NCI-H345 treated with DMSO at 0.1 percent for 48 hours (cell line): ENCODE measurements at regions not wholly inside any gene's neighbourhood (a gene's known extent, or its start where the extent isn't known, plus 50 kb on each side); places are given as distances from the start of the nearest gene placed in this dataset.
"Not testable (repeated sequence)": the region's sequence is repeated elsewhere in the genome, so short reads cannot be mapped to it uniquely, and the experiment has no call there.

Experiments
- DNase-seq: peaks from one replicate; lab custom pipeline; 2025; ENCODE audit not compliant: unreplicated experiment; lab: John Stamatoyannopoulos, UW

DNA sequence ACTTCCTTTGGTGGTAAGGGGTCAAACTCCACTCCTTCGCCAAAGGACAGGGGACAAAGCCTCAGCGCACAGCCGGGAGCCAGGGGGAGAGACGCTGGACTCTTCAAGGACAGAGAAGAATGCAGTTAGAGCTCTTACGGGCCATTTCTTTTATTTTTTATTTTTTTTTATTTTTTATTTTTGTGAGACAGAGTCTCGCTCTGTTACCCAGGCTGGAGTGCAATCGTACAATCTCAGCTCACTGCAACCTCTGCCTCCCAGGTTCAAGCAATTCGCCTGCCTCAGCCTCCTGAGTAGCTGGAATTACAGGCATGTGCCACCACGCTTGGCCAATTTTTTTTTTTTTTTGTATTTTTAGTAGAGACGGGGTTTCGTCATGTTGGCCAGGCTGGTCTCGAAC lies 93.2 kb upstream of the RPH3AL start, which contains the start of gene RFLNB:
RFLNB (minus strand) TSS at position 101 of the 400 bp plus-strand sequence.
- not testable (repeated sequence) for DNase-seq

DNA sequence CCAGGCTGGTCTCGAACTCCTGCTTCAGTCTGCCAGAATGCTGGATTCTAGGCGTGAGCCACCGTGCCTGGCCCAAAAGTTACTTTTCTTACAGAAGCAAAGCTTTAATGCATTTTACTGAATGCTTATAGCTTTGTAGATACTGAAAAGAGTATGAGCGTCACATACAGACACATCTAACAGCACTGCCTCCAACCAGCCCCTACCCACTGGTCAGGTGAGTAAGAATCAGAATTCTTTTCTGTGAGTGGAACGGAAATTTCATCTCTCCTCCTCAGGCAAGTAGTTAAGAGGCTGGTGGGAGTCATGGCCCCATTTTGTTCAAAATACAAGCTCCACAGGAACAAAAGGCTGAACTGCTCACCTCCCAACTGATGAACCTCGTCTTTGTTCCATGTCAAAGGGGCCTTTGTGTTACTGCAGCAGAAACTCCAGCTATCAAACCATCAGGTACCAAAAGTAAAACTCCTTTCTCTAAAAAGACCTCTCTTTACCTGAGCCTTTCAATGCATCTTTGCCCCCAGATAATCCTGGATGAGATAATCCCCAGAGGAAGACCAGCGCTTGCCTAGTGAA lies 92.4 kb upstream of the RPH3AL start:
- DNase-seq, result no peak

DNA sequence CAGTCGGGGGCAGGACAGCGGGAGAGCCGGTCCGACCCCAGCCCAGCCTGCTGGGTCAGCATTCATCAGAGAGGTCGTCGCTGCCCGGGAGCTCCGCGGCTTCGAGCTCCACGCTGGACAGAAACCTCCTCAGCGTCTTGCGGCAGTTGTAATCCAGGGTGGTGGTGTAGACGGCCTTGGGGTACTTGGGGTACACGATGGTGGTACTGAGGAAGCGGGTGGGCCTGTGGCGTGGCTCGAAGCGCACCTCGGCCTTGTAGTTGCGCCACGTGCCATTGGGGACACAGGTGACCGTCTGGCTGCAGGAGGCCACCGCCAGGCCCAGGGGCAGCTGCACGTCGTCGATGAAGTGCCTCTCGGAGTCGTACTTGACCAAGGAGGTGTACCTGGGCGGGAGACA lies 90.5 kb upstream of the RPH3AL start:
- DNase-seq, result no peak

DNA sequence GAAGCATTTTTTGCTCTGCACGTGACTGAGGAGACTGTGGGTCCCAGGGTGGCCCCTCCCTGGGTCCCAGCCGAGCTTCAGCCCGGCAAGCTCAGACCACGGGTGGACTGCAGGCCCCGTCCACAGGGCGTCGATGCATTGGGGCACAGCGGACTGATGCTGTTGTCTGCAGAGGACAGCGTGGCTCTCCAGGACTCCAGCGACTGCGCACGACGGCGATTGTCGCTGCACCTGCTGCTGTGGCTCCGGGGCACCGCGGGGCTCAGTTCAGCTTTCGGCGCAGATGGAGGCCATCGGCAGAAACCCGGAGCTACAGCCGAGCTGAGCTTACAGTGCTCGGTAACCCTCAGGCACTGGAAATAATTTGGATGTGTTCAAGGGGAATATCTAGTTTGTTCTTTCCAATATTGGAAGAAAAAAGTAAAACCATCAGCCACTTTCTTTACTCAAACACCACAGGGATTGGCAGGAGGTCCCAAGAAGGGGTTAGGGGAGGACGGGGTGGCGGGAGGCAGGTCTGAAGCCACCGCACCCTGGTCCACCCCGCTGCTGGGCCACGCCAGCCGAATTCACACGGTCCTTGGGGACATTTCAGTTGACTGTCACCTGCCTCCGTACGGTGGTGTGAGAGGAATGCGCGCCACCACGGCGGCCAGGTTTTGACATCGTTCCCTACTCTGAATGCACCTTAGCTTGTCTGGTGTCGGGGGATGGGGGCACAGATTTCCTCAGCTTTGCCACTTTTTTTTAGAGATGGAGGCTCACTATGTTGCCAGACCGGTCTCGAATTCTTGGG lies 88.7 kb upstream of the RPH3AL start:
- no peak for DNase-seq

- DNase-seq, result no peak
Measured at GRCh38 chr17:438191-438590, 85.6 kb upstream of the RPH3AL start.

DNA sequence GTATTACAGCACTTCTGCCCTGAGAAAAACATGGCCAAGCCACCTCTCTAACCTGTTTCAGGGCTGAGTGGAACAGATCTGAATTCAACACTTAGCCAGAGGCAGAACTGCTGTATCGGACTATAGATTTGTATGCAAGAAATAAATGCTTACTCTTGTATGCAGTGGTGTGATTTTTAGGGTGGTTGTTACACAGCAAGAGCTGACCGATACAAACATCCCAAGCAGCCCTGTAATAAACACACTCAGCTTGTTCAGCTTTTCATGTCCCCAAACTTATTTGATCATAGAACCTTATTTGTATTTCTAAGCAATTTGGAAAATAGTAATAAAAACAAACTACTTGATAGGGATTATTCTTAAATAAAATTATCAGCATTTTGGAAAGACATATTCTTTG lies 84.9 kb upstream of the RPH3AL start:
- no peak for DNase-seq

- no peak for DNase-seq
Measured at GRCh38 chr17:436571-436970, 84.0 kb upstream of the RPH3AL start.

- DNase-seq, result not testable (repeated sequence)
Measured at GRCh38 chr17:432471-432870, 79.9 kb upstream of the RPH3AL start.

GRCh38 chr17:431494-431893 lies 78.9 kb upstream of the RPH3AL start:
- no peak for DNase-seq

DNA sequence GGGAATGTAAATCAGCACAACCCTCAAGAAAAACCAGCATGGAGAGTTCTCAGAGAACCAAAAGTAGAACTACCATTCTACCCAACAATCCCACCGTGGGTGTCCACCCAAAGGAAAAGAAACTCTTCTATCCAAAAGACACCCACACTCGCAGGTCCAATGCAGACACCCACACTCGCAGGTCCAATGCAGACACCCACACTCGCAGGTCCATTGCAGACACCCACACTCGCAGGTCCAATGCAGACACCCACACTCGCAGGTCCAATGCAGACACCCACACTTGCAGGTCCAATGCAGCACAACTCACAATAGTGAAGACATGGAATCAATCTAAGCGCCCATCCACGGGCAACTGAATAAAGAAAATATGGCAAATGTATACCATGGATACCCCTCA lies 77.0 kb upstream of the RPH3AL start:
- no peak for DNase-seq

- no peak for DNase-seq
Measured at GRCh38 chr17:428414-428813, 75.8 kb upstream of the RPH3AL start.

DNA sequence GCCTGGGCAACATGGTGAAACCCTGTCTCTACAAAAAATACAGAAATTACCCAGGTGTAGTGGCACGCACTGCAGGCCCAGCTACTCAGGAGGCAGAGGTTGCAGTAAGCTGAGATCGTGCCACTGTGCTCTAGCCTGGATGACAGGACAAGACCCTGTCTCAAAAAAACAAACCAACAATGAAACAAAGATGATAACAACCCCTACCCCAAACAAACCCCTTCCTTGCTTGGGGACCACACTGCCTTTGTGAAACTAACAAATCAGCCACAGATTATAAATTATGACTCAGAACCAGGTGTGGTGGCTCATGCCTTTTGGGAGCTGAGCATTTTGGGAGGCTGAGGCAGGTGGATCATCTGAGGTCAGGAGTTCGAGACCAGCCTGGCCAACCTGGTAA lies 75.3 kb upstream of the RPH3AL start:
- no peak for DNase-seq

DNA sequence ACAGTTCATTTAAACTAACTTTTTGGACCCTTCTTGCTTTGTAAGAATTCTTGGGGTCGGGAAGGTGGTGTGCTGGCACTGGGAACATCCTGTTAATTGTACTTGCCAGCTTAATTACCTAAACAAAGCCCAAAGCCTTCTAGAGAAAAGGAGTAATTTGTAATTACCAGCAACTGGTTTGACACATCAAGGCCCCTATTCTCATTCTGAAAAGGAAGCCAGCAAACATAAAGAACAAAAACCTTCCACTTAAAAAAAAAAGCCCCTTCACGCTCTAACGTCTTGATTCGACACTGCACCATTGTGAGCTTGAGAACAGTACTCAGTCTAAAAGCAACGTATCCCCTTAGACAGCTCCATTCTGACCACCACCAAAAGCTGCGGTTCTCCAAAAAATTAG lies 74.7 kb upstream of the RPH3AL start:
- DNase-seq, result no peak

DNA sequence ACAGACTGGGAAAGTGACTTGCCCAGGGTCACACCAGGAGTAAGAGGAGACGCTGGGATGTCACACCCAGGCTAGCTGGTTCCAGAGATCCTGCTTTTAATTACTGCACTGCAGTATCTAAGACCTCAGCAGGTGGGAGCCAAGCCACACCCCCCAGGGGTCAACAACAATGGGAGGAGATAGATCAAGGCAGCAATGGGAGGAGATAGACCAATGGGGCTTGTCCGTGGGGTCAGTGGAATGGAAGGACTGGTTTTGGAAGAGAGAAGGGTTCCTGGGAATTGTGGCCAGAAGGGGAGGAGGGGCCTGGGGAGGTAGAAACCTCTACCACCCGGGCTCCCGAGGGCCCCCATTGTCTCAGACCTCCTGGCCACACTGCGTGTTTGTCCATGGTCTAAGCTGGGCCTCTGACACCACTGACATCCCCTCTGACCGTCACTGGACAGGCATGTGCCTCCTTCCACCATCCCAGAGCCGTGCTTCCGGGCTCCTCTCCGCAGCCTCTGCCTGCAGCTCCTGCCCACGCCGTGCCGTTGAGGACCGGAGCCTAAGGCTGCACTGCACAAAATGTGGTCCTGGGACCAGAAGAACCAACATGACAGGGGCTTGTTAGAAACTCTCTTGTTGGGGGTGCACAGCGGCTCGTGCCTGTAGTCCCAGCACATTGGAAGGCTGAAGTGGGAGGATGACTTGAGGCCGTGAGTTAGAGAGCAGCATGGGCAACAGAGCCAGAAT lies 69.8 kb upstream of the RPH3AL start:
- no peak for DNase-seq

- DNase-seq, result no peak
Measured at GRCh38 chr17:420479-421175, 68.0 kb upstream of the RPH3AL start.

- DNase-seq, result no peak
Measured at GRCh38 chr17:419073-419735, 66.6 kb upstream of the RPH3AL start.

DNA sequence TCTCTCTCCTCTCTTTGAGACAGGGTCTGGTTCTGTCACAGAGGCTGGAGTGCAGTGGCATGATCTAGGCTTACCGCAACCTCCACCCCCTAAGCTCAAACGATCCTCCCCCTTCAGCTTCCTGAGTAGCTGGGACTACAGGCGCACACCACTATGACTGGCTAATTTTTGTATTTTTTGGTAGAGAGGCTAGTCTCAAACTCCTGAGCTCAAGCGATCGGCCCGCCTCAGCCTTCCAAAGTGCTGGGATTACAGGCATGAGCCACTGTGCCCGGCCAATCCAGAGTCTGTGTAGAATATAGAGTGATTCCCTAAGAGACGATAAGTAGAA lies 65.8 kb upstream of the RPH3AL start:
- no peak for DNase-seq

- no peak for DNase-seq
Measured at GRCh38 chr17:417691-418420, 65.2 kb upstream of the RPH3AL start.

DNA sequence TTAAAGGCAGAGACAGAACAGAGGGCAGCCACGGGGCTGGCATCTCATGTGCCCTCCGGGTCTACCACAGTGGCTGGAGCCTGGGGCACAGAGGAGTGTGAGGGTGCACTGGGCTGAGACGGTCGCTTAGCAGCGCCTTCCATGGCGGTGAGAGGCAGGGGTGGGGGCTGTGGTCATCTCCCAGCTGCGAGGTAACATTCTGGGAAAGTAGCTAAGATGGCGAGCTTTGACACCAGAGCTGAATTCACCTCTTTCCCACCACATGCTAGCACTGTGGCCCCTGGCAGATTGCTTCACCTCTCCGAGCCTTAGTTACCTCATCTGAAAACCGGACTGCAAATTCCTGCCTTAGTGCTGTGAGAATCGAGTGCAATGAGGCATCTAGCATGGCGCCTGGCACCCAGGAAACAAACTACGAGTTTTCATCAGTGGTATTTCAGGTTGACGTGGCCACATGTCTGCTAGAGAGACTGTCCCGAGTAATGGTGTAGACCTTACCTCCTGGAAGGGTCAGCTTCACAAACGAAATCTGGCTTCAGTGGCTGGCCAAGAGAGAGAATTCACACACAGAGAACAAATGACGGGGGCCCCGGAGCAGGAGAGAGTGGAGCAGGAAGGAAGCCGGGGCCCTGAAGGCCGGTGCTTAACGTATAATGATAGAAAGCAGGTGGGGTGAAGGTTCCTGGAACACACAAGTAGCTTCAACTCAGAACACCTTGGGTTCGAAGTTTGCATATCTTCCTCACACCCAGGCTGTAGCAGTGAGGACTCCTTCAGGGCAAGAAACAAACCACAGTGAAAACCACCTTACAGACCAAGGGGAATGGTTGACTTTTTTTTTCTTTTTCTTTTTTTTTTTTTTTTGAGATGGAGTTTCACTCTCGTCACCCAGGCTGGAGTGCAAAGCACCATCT lies 63.9 kb upstream of the RPH3AL start:
- no peak for DNase-seq
